SU-DHL-6 (cell line): ENCODE measurements at regions not wholly inside any gene's neighbourhood (a gene's known extent, or its start where the extent isn't known, plus 50 kb on each side); places are given as distances from the start of the nearest gene placed in this dataset.

Experiments used
- CTCF ChIP-seq: fragments of 200-600 bp; sonication (generic); IDR thresholded peaks from one replicate; pipeline ENCODE4 v1.5.1; 2017; ENCODE audit warnings: antibody characterized with exemption, mild to moderate bottlenecking, low read length, moderate library complexity; ENCODE audit not compliant: insufficient read depth, poor library complexity, severe bottlenecking
- EZH2phosphoT487 ChIP-seq: fragments of 200-600 bp; sonication (generic), shearing (Covaris generic); conservative IDR thresholded peaks from 2 replicates; pipeline ENCODE4 v1.6.1; 2018; ENCODE audit warnings: mild to moderate bottlenecking, antibody characterized with exemption, low read length, moderate library complexity, mixed read lengths

- TF ChIP-seq CTCF = no peak
- TF ChIP-seq EZH2phosphoT487 = no peak
Observed at GRCh38 chr12:118741194-118741593, 240.1 kb upstream of the SRRM4 start.
